CD4-positive, alpha-beta T cell treated with Interferon gamma for 1 hour (primary cell): ENCODE measurements at regions not wholly inside any gene's neighbourhood (a gene's known extent, or its start where the extent isn't known, plus 50 kb on each side); places are given as distances from the start of the nearest gene placed in this dataset.
"Not testable (repeated sequence)": the region's sequence is repeated elsewhere in the genome, so short reads cannot be mapped to it uniquely, and the experiment has no call there.

Source experiments
- DNase-seq: peaks from one replicate; pipeline ENCODE4 v3.0.0-alpha.2; 2020

DNA sequence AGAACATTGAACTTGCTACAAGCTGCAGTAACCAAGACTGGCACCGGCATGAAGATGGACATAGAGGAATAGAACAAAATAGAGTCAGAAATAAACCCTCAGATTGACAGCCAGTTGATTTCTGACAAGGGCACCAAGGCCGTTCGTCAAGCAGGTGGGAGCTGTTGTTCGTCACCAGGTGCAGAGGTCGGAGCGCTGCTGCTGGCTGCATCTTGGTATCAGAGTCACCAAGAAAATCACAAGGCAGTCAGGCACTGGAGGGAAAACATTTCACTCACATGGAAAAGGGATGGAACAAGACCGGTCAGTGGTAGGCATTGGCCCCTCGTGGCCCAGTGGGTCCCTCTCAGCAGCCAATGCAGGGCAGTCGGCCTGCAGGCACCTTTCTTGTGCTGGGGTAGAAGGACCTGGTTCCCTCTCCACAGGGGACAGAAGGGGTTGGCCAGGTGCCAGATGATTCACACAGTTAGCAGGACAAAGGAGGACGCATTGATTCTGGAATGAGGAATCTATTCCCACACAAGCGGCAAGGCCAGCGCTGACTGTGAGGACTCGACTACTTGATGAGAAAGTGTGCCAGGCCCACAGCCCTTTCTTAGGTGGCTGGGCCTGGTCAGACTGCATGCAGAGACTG lies 115.8 kb upstream of the FGF3 start:
- DNase-seq, result no peak

DNA sequence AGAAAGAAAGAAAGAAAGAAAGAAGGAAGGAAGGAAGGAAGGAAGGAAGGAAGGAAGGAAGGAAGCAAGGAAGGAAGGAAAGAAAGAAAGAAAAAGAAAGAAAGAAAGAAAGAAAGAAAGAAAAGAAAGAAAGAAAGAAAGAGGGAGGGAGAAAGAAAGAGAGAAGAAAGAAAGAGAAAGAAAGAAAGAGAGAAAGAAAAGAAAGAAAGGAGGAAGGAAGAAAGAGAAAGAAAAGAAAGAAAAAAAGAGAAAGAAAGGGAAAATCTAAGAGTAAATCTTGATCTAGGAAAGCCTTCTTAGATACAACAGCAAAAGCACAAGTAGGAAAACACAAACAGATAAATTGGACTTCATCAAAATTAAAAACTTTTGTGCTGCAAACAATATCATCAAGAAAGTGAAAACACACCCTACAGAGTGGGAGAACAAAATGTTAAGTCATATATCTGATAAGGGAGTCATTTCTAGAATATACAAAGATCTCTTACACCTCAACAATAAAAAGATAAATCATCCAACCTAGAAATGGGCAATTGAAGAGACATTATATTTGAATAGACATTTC lies 116.8 kb upstream of the FGF3 start:
- DNase-seq, result no peak

DNA sequence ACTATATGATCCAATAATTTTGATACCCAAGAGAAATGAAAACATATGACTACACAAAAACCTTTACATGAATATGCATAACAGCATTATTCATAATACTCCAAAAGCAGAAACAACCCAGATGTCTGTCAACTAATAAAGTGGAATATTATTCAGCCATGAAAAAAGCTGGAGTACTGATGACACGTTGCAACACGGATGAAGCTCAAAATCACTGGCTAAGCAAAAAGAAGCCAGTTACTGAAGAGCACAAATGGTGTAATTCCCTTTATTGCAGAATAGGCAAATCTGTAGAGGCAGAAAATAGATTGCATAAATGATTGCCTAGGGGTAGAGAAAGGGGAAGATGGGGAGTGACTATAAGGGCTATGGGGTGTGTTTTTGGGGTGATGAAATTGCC lies 117.6 kb upstream of the FGF3 start:
- DNase-seq, result no peak

DNA sequence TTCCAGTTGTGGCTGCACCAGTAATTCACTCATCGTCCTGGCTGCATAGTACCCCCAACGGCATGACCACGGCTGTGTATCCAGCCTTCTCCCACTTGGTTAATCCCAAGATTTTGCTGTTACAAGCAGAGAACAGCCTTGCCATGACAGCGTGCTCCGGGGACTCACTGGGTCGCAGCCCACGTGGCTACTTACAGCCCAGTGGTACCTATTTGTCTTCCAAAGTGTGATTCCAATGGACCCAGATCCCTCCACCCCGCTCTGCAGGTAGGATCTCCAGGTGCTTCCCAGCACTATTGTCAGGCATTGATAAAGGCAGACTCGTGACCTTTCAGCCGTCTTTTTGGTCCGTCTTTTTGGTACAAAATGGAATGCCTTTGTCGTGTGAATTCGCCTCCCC lies 119.0 kb upstream of the FGF3 start:
- no peak for DNase-seq

DNA sequence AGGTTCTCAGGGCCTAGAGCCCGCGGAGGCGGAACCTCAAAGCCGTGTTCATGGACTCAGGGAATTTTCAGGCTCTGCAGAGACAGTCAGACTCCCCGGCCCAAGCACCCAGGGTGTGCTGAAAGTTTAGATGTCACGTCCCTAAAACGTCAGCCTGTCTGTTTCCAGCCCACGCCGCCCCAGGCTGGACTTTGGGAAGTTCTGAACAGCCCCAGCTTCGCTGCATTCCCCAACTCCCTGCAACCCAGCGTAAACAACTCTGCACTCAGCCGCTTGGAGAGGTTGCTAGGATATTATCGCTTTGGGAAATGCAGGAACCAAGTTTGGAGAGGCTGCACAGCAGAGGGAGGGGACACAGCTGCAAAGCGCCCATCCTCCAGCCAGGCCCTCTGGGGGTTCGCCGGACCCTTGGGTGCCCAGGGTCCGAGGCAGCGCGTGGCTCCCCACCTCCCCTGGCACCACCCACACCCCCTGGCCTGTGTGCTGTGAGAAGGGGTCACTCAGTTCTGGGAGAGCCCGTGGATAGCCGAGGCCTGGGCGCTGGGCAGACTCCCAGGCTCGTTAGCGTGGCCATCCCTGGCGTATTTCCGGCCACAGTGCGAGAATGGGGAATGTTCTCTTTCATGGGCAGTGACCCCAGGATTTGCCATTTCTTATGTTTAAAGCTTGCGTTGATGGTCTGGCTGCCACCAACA lies 120.5 kb upstream of the FGF3 start:
- no peak for DNase-seq

DNA sequence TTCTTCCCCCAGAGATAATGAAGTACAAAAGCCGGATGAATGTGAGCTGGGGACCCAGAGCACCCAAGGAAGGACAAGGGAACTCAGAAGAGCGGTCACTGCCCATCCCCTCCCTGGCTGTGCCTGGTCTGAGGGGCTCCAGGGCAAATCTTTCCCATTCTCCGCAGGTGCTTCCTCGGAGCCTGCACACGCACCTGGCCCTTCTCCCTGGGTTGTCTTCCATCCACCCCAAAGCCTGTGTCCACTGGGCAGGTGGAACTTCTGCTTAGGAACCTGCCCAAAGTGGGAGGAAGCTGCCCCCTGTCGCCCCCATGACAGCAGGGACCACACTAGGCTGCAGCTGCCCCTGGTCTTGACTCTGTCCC lies 121.0 kb upstream of the FGF3 start:
- no peak for DNase-seq

DNA sequence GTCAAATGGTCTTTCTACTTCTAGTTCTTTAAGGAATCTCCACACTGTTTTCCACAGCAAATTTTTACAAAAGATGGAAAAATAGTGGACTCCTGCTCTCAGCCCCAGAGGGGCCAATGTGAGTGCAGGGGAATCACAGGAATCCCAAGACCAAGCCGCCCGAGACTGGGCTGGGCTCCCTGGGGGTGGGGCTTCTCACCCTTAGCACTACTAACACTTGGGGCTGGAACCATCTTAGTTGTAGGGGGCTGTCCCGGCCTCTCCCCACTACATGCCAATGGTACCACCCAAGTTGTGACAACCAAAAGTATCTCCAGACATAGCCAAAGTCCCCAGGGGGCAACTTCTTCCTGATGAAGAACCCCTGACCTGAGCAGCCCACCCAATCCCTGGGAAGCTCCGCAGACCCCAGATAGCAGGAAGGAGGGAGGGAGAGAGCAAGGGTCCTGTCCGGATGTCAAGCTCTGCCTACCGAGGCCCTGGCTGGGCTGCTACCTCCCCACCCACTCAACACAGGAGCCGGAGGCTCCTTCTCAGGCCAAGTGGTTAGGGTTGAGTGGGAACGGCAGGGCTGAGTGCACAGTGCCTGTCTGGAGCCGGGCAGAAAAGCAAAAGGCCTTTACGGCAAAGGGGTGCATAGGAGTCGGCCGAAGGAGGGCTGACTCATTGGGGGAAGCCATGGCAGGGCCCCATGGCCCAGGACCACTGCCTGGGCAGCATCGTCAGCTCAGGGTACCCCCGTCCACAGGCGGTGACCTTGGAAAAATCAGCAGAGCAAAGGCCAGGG lies 122.5 kb upstream of the FGF3 start:
- DNase-seq, result no peak

DNA sequence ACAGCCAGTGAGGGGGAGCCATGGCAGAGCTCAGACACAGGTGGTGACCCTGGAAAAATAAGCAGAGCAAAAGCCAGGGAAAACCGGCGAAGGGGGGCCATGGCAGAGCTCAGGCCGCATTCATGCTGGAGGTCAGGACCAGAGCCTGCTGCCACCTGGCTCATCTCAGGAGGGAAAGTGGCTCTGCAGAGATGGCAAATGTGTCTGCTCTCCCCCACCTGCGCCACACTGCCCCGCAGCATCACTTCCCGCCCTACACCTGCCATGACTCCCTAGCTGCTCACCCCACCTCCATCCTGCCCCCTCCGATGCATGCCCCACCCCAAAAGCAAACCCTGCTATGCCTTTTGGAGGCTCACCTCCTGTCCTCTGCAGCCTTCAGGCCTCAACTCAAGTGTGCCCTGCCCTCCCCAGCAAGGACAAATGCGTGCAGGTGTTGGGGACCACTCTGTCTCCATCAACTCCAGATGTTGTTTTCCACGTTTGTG lies 123.2 kb upstream of the FGF3 start:
- no peak for DNase-seq

DNA sequence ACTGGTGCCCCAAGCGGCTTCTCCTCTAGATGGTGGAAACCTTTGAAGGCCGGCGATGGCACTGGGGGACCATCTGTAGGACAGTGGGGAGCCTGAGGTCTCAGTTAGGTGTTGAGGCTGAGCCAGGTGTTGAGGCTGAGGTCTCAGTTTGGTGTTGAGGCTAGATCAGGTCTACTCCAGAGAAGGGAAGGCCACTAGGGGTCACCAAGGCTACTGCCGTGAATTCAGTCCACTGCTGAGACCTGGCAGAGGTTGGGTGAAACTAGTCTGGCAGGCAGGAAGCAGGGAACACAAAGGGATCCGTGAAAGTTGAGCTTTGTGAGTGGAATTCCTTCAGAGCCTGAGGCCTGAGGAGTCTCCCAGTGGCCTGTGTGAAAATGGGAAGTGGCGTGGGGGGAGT lies 123.8 kb upstream of the FGF3 start:
- no peak for DNase-seq

DNA sequence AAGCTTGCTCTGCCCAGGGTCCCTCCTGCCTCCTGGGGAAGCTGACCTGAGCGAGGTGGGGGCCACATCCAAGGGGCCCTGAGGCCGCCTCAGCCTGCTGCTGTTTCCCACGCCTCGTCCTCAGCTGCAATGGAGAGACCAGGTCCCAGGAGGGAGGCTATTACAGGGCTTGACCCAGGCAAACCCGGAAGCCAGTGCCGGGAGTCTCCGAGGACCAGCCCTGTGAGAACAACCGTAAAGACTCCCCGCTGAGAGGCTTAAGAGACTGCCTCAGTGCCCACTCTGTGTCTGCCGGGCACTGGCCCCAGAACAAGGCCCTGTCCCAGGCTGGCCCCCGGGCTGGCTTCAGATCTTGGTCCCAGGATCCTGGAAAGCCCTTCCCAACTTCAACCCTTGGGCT lies 124.3 kb upstream of the FGF3 start:
- no peak for DNase-seq

DNA sequence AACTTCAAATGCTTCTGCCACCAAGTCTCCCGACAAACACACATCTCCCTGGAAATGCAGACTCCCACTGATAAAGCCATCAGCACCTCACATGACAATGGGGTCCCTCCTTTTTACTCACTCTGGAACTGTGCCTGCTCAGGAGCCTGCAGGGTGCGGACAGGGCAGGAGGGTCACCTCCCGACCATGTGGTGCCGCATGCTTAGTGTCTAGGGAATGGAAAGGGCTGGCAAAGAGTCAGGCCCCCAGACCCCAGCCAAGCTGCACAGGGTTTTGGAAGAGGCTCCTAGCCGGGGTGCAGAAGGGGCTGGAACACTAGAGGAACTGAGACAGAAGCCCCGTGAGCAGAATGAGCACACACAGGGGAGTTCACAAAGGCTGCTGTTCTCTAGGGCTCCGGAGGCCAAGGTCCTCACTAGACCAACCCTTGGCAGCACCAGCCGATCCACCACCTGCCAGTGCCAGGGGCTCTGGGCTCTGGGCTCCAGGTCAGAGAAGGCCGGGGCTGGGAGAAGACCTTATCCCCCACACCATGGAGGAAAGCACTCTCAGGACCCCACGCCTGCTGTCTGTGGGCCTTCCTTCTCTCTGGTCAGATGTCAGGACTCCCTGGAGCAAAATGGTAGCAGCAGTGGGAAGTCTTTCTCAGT lies 125.1 kb upstream of the FGF3 start:
- DNase-seq, result no peak

DNA sequence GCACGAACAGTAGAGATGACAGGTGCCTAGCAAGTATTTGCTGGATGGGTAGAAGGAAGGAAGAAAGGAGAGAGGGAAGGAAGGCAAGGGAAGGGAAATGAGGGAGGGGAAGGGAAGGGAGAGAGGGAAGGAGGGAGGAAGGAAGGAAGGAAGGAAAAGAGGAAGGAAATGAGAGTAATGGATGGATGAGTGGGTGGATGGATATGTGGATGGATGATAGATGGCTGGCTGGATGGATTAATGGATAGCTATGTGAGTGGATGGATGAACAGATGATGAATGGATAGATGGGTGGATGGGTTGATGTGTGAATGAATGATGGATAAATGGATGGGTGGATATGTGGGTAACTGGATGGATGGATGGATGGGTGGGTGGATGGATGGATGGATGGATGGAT lies 125.9 kb upstream of the FGF3 start:
- no peak for DNase-seq

DNA sequence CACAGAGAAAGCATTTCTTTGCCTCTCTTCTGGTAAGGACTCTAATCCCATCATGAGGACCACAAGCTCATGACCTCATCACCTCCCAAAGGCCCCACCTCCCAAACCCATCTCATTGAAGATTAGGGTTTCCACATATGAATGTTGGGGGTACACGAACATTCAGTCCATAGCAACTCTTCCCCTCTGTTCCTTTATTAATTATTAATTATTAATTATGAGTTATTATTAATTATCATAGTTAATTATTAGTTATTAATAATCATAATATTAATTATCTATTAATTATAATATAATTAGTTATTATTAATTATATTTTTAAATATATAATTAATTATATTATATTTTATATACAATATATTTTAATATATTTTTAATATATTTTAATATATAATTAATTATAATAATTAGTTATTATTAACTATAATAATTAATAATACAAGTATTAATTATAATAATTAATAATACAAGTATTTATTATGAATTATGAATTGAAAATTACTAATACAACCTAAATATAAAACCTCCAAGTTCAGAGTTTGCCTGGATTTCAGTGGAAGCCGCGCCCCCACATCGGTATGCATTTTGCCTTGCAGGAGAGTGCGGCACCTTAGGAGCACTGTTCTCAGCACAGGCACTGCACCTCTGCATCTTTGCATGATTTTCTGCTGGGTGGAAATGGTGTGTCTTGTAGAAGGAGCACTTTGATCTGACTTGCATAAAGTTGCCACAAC lies 128.0 kb upstream of the FGF3 start:
- no peak for DNase-seq

DNA sequence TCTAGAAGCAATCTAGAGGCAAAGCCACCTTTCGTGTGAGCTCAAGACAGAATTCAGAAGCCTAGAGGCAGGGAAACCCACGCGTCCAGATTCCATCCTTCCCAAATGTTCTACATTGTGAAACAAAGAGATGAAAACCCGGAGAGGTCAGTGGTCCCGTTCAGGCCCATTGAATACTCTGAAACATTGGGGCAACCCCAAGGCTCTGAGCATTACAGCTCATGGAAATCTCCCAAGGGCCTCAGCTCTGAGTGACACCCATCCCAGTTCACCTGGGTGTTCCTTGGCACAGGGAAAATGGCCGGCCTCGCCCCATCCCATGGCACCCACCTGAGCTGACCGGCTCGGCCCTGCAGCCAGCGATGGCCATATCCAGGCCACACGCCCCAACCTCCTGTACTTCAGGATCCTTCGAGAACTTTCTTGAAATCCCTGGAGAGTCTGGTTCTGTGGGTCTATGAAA lies 128.6 kb upstream of the FGF3 start:
- no peak for DNase-seq

DNA sequence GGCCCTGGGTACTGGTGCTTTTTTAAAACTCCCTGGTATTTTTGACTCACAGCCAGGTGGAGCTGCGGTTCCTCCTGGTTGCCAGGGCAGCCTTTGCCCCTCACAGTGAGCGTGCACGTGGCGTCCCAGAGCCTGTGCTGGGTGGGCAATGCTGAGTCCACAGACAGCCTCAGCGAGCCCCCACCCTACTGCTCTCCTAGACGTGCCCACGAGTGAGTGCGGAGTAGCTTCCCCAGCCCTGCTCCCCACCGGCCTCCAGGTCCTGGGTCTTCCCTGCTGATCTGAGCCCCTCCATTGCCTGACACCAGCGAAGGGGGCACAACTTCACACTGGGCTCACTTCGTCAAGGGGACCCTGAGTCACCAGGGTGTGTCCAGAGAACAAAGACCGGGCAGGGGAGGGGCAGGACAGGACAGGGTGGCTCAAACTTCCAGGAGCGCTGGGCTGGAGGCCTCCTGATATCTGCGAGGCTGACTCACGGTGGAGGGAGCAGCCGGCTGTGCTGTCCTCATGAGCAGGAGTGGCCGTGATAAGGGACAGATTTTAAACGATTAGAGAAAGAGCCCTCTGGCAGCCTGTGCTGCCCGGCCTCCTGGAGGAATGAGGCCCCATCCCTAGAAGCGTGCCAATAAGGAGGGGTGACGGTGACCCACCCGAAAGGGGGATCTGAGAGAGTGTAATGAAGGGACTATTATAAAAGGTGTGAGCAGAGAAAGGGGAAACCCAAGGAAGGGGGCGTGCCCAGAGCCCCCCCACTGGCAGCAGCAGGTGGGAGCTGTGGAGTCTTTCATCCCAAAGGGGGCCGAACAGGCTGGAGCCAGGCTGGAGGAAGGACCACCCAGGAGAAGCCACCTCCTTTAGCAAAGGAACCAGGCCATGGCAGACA lies 129.3 kb upstream of the FGF3 start:
- DNase-seq, result no peak

DNA sequence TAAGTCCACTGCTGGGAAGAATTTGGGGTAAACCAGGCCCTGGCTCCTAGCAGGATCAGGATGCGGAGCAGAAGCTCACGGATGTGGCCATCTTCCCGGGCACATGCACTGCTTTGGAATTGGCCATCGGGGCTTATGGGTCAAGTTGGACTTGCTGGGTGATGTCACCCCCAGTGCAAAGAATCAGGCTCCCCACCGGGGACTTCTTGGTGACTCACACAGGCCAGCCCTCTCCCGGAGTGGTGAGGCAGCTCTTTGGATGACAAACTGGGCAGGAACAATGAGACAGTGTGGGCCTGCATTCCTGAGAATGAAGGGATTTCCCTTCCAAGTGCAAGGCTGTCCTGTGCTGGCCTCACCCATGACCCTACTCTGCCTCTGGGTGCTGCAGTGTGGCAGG lies 128.8 kb upstream of the ANO1 start:
- no peak for DNase-seq

DNA sequence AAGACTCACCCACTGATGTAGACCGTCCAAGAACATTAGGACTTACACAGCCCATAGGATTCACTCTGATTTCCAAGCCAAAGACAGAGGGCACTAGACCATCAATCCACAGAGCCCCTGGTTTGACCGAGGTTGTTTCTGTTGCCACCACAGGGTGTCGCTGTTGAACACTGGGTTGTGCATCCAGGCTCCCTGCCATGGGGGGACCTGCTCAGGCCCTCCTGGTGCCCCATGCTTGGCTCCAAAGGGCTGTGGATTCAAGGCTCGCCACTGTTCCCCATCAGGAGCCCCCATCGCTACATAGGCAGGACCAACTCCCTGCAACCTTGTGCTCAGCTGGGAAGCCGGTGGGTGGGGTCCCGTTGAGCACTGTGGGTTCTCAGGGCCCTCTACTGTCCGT lies 128.0 kb upstream of the ANO1 start:
- no peak for DNase-seq

DNA sequence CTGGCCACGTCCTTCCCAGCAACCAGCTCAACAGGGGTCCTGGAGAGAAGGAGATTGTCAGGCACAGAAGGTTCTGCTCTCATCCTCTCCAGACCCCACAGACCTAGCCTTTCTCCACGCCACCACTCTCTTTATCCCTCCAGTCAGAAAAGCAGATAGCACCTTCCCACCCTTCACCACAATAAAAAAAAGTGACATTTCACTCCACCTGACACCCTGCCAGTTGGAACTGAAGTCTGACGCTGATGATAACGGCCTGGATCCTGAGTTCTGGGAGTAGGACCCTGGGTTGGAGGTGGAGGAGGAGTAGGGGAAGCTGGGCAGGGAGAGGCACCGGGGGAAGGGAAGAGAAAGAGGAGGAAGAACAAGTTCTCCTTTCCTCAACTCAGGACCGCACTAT lies 127.5 kb upstream of the ANO1 start:
- no peak for DNase-seq

DNA sequence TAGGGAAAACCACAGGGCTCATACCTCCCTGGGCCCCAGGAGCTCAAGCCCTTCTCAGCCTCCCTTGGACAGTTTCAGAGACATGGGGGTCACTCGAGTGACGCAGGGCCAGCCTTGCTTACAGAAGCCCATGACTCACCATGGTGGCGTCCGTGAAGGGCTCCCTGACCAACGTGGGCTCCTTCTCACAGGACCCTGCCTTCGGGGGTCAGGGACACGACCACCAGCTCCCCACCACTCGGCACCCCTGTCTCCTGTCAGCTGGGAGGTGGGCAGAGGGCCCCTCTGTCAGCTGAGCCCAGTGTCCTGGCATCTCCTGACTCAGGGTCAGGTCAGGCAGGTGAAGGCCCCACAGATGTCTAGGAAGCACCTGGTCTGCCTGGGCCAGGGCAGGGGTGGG lies 126.3 kb upstream of the ANO1 start:
- no peak for DNase-seq

DNA sequence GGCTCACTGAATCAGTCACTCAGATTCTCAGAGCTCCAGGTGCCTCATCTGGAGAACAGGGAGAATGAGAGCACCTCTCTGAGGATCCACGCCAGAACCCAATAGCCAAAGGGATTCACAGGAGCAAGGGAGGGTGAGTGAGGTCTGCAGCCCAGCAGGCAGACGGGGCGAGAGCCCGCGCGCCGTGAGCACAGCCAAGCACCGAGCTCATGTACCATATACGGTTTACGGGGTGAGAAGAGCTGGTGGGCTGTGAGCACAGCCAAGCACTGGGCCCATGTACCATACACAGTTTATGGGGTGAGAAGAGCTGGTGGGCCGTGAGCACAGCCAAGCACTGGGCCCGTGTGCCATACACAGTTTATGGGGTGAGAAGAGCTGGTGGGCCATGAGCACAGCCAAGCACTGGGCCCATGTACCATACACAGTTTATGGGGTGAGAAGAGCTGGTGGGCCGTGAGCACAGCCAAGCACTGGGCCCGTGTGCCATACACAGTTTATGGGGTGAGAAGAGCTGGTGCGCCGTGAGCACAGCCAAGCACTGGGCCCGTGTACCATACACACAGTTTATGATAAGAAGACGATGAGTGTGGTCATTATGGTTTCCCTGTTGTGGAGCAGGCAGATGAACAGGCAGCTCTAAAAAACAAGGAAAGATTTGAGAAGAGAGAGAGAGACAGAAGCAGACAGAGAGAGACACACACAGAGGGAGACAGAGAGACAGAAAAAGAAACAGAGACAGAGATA lies 125.7 kb upstream of the ANO1 start:
- DNase-seq, result not testable (repeated sequence)

DNA sequence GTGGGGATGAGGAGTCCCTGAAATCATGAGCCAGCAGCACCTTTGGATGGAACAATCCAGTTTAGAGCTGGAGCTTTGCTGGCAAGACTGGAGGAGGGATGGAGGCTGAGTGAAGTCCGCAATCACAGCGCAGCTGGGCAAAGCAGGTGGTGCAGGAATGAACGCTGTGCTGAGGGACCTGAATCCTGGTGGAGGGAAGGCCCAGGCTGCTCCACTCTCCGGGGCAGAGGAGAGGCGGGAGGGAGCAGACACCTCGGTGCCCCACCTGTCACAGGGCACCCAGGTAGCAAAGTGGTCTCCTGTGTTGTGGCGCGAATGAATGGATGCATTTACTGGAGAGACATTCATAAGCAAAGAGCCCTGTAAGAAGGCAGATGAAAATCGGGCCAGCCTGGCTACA lies 124.8 kb upstream of the ANO1 start:
- DNase-seq, result no peak
